Muscle of leg (tissue), 3 donors: ENCODE measurements at regions not wholly inside any gene's neighbourhood (a gene's known extent, or its start where the extent isn't known, plus 50 kb on each side); places are given as distances from the start of the nearest gene placed in this dataset.

ENCODE experiments used
- DNase-seq: peaks from one replicate; pipeline ENCODE4 v3.0.0; 2013
- H3K27ac ChIP-seq: one replicate; pipeline ENCODE4 v1.5.1; 2013; ENCODE audit warnings: mild to moderate bottlenecking, low read length, control low read depth
- H3K27me3 ChIP-seq: one replicate; pipeline ENCODE4 v1.6.1; 2013; ENCODE audit warnings: low read length; ENCODE audit not compliant: control insufficient read depth, insufficient read depth
- H3K36me3 ChIP-seq: one replicate; pipeline ENCODE4 v1.6.1; 2013; ENCODE audit warnings: low read length; ENCODE audit not compliant: control insufficient read depth, insufficient read depth
- H3K4me1 ChIP-seq: one replicate; pipeline ENCODE4 v1.6.1; 2013; ENCODE audit warnings: low read length; ENCODE audit not compliant: control insufficient read depth, insufficient read depth
- H3K4me3 ChIP-seq: one replicate; pipeline ENCODE4 v1.5.1; 2013; ENCODE audit warnings: low read length, control low read depth
- H3K9me3 ChIP-seq: replicated peaks from 2 replicates; pipeline ENCODE4 v1.6.1; 2013; ENCODE audit warnings: low read depth, low read length; ENCODE audit not compliant: control insufficient read depth
- WGBS: methylation state at CpG from one replicate; pipeline ENCODE4 v1.1.5; 2013; ENCODE audit warnings: missing lambda C conversion rate; ENCODE audit not compliant: insufficient coverage; 5-methylcytosine and 5-hydroxymethylcytosine counted together

DNA sequence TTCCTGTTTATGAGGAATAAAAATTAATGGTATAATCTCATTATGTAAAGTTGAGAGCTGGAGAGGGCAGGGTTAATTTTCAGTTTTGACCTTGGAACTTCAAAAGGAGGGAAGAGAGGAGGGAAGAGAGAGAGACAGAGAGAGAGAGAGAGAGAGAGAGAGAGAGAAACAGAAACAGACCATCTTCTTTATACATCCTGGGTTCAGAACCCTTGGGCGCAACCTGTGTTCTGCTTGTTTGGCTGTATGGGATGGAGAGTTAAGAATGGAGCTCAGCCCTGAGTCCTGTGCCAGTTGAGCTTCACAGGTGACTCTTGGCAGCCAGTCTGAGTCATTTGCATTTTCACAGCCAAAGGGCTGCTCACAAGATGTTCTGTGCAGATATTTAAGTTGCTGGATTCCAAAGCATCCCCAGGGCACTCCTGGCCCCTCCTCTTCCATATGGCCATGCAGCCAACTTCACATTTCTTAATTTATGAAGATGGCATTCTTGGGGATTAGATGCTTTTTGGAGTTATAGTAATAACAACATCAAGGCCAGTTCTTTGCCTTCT, 143.5 kb downstream of the CARTPT start:
- peak; percentile 31 for DNase-seq
- H3K9me3 ChIP-seq: peaks cover 2% of the 10 kb centered on the region
- H3K4me3 ChIP-seq: no peak overlapping the region
- WGBS: no CpG with 5 or more reads among the region's 1 CpG
- no peak overlapping the region for H3K27ac ChIP-seq
- H3K36me3 ChIP-seq: no peaks in the 10 kb centered on the region
- H3K4me1 ChIP-seq: no peaks in the 10 kb centered on the region
- no peaks in the 10 kb centered on the region for H3K27me3 ChIP-seq

DNA sequence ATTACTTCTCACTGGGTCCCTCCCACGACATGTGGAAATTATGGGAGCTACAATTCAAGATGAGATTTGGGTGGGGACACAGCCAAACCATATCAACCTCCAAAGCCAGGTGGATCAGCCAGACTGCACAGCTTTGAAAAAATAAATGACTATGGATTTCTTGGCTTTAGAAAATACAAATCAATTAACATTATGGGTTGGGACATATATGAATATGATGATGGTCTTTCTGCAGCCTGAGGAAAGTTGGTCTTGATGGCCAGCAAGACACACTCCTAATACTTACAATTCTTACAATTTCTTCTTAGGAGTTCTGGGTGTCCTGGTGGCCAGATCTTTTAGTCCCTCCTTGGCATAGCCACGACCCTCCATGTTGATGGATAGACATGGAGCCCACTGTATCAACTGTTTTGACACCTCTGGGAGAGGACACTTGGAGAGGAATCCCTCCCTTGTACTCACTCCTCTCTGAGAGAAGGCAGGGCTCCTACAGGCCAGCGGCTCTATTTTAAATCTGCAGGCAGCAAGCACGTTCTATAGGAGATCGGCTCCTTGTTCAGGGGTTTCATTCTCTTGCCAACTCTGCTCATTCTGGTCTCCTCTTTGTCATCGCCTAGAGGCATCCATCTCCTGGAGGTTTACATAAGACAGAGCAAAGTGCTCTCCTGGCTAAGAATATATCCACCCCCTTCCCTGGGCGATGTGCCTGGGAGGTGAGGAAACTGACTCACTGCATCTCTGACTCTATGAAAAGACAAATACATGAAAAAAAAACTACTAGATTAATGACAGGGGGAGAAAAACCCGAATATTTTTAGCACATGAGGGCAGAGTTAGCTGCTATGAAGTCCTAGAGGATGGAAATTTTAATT, 145.9 kb downstream of the CARTPT start:
- Histone ChIP-seq H3K4me1 (no peaks in the 10 kb centered on the region), H3K27ac (no peak overlapping the region), H3K9me3 (peaks cover 2% of the 10 kb centered on the region), H3K27me3 (no peaks in the 10 kb centered on the region), H3K36me3 (no peaks in the 10 kb centered on the region), H3K4me3 (no peak overlapping the region)
- 35% methylated on average over 3 of the region's 8 CpGs for WGBS
- peak; percentile 40 for DNase-seq

DNA sequence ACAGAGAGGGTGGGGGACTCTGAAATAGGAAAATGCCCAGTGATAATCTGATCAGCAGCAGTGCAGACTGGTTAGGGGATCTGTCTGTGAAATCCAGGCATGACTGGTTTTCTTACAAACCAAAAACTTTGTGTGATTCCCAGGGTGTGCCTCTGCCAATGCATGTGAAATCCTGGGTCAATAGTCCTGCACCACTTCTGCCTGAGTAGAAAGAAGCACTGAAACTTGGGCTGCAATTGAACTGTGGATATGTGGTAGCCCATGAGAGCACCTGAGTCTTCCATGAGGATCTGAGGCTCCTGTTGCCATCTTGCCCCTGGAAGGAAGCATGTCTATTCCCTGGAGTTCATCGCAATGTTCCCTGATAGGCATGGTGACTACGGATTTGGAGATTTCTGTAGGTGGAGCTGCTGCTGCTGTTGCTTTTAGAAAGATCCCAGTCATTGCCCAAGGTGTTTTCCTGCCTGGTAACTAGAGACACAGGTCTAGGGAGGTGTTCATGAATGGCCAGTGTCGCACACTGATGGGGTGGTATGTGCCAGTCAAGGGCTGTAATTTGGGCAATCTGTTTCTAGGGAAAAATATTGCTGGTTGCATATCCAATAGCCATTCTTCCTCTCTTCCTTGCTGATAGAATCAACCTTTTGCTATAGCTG, 146.7 kb downstream of the CARTPT start:
- Histone ChIP-seq H3K36me3 (no peaks in the 10 kb centered on the region), H3K4me3 (no peak overlapping the region), H3K27ac (no peak overlapping the region), H3K4me1 (no peaks in the 10 kb centered on the region), H3K27me3 (no peaks in the 10 kb centered on the region), H3K9me3 (peaks cover 2% of the 10 kb centered on the region)
- DNase-seq: no peak
- WGBS: 83% methylated on average over 2 of the region's 3 CpGs

DNA sequence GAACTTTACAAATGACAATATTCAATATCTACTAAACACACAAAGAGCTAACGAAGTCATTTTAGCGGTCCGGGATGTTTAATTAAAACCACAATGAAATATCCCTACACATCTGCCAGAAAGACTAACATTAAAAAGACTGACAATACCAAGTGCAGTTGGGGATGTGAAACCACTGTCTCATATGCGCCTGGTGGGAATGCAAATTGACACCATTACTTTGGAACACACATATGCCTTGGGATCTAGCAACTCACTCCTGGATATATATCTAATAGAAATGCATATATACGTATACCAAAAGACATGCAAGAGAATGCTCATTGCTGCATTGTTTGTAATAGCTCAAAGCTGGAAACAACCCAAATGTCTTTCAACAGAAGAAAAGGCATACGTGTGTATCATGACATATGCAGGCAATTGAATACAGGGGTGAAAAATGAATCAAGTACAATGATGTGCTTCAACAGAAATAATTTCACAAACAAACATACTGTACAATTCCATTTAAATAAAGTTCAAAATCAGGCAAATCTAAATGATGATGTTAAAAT, 153.3 kb downstream of the CARTPT start:
- no peaks in the 10 kb centered on the region for H3K4me1 ChIP-seq
- H3K36me3 ChIP-seq: no peaks in the 10 kb centered on the region
- H3K27ac ChIP-seq: no peak overlapping the region
- H3K9me3 ChIP-seq: no peaks in the 10 kb centered on the region
- peak; percentile 22 for DNase-seq
- WGBS: no CpG with 5 or more reads among the region's 6 CpGs
- no peak overlapping the region for H3K4me3 ChIP-seq
- no peaks in the 10 kb centered on the region for H3K27me3 ChIP-seq

DNA sequence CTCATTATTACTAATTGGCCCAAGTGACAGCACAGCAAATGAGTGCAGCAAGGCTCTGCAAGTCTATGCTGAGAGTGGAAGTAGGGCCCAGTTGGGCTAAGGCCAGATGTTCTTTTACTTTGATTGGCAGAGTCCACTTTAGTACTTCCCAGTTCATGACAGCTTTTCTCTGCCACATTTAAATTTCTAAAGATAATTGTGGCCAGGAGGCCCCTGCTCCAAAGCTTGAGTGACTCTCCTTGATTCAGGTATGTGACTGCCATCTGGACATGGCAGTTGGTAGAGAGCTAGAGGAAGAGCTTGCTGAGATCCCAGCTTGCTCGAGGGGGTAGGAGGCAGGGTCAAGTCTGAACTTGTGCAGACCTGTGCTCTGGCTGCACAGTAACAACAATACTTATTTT, 154.1 kb downstream of the CARTPT start:
- Histone ChIP-seq H3K9me3 (no peaks in the 10 kb centered on the region), H3K4me3 (no peak overlapping the region), H3K4me1 (no peaks in the 10 kb centered on the region), H3K36me3 (no peaks in the 10 kb centered on the region), H3K27me3 (no peaks in the 10 kb centered on the region), H3K27ac (no peak overlapping the region)
- no CpG with 5 or more reads among the region's 1 CpG for WGBS
- DNase-seq: no peak

DNA sequence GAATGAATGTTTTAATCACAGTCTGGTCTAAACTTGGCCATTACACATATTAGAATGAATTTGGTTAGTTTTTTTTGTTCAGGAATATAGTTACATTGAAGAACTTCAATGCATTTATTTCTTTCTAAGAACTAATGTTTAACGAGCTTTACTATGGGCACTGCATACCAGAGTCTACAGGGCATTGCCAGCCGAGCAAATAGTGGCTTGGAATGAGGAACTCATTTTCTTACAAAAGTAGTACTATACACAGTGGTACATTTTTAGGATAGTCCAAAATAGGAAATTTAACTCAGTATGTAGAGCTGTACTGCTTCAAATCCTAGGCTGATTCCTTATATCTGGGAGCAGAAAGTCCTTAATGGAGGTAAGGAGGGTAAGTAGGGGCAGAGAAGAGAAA, 155.4 kb downstream of the CARTPT start:
- no peaks in the 10 kb centered on the region for H3K36me3 ChIP-seq
- no peak overlapping the region for H3K27ac ChIP-seq
- no peak for DNase-seq
- H3K9me3 ChIP-seq: no peaks in the 10 kb centered on the region
- H3K4me1 ChIP-seq: no peaks in the 10 kb centered on the region
- H3K4me3 ChIP-seq: no peak overlapping the region
- H3K27me3 ChIP-seq: no peaks in the 10 kb centered on the region
- no CpG with 5 or more reads among the region's 2 CpGs for whole genome bisulfite sequencing

DNA sequence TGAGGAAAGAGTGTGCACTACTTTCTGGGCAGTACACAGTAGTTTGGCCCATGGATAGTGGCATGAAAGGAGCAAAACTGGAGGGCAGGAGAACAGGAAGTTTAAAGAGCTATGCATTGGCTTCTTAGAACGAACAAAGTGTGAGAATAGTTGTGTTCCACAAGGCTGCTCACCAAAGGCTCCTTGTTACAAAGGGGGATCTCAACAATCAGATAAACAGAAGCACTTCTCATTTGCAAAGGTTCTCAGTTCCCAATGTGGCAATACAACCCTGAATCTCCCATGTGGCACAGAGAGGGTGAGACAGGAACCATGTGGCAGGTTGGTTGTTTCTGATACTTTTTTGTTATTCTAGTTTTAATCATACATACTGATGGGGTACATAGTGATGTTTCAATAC, 158.4 kb downstream of the CARTPT start:
- no peaks in the 10 kb centered on the region for H3K9me3 ChIP-seq
- H3K4me3 ChIP-seq: no peak overlapping the region
- no peaks in the 10 kb centered on the region for H3K4me1 ChIP-seq
- no peak overlapping the region for H3K27ac ChIP-seq
- no peak for DNase-seq
- H3K27me3 ChIP-seq: no peaks in the 10 kb centered on the region
- H3K36me3 ChIP-seq: no peaks in the 10 kb centered on the region
- 57% methylated on average over 1 of the region's 1 CpG for WGBS

DNA sequence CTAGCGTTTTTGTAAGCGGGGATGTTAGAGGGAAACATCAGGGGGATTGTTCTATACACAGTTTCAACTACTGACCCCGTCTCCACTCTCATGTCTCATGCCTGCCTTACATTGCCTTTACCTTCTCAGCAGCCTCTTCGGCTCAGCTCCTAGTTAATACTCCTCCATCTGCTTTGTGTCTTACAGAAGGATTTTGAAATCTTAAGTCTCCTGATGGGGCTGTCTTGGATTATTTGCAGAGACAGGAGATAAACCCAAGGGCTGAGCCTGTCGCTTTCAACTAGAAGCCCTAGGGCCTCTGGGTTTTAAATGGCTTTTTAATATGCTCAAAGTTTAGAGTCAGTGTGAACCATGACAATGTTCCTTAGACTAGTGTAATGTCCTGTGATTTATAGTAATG, 161.5 kb downstream of the CARTPT start:
- no peak overlapping the region for H3K4me3 ChIP-seq
- no peaks in the 10 kb centered on the region for H3K36me3 ChIP-seq
- no peak for DNase-seq
- no peaks in the 10 kb centered on the region for H3K9me3 ChIP-seq
- peaks cover 8% of the 10 kb centered on the region for H3K4me1 ChIP-seq
- no peak overlapping the region for H3K27ac ChIP-seq
- H3K27me3 ChIP-seq: no peaks in the 10 kb centered on the region
- WGBS: 63% methylated on average over 1 of the region's 5 CpGs

DNA sequence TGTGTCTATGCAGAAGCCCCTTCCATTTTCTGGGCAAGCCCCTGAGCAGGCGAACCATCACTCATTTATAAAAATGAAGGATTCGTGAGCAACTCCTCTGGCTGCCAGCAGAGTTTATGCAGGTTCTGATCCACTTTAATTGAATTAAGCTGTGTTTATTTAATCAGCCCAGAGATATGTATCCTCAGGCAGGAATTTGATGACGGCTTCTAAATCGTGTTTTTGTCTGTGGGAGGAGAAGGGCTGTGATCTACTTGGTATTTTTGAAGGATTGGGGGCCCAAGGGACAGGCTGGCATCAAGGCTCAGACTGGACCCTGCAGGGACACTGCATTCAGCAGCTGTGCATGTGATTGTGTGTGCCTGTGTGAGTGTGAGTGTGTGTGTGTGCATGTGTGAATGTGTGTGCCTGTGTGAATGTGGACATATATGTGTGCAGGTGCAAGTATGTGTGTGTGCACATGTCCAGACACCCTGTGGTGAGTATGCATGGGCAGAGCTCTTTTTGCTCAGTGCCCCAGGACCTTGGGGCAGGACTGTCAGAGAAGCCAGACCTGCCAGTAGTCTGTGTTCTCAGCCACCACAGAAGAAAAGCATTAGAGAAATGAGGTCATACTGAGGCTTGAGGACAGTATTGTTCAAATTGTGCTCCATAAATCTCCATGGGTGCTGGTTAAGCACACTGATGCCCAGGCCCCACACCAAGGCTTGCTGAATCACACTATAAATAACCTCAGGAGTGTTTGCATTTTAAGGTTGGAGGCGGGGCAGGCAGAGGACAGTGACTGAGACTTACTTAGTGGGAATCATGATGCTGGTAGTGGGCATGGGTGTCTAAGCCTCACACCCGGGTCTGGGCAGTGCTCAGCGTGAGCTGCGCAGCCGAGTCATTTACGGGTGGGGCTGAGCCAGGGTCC, 164.0 kb downstream of the CARTPT start:
- 58% methylated on average over 8 of the region's 10 CpGs for WGBS
- no peaks in the 10 kb centered on the region for H3K27me3 ChIP-seq
- H3K27ac ChIP-seq: no peak overlapping the region
- H3K4me3 ChIP-seq: no peak overlapping the region
- no peaks in the 10 kb centered on the region for H3K36me3 ChIP-seq
- H3K9me3 ChIP-seq: no peaks in the 10 kb centered on the region
- no peak for DNase-seq
- H3K4me1 ChIP-seq: peaks cover 8% of the 10 kb centered on the region
